ENCODE measurements at regions not wholly inside any gene's neighbourhood (a gene's known extent, or its start where the extent isn't known, plus 50 kb on each side); places are given as distances from the start of the nearest gene placed in this dataset.

- TF ChIP-seq, protein P1, sequence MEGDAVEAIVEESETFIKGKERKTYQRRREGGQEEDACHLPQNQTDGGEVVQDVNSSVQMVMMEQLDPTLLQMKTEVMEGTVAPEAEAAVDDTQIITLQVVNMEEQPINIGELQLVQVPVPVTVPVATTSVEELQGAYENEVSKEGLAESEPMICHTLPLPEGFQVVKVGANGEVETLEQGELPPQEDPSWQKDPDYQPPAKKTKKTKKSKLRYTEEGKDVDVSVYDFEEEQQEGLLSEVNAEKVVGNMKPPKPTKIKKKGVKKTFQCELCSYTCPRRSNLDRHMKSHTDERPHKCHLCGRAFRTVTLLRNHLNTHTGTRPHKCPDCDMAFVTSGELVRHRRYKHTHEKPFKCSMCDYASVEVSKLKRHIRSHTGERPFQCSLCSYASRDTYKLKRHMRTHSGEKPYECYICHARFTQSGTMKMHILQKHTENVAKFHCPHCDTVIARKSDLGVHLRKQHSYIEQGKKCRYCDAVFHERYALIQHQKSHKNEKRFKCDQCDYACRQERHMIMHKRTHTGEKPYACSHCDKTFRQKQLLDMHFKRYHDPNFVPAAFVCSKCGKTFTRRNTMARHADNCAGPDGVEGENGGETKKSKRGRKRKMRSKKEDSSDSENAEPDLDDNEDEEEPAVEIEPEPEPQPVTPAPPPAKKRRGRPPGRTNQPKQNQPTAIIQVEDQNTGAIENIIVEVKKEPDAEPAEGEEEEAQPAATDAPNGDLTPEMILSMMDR (IDR thresholded peaks at IDR 0.05 in 2 of 3, conservative IDR thresholded peaks at IDR 0.05 in 1 of 3; ENCODE audit: control insufficient read depth in 2 of 3, extremely low read depth in 1 of 3, insufficient read depth in 1 of 3, low read depth in 3 of 3, low read length in 3 of 3) = no peak
- no peak for TF ChIP-seq HDAC6 (IDR thresholded peaks at IDR 0.05; ENCODE audit: unreplicated experiment)
These were observed 651.4 kb downstream of the KCNT2 start for GRCh38 chr1:195956845-195957244.
